MCF 10A (cell line): ENCODE measurements at regions not wholly inside any gene's neighbourhood (a gene's known extent, or its start where the extent isn't known, plus 50 kb on each side); places are given as distances from the start of the nearest gene placed in this dataset.

Source experiments
- BruUV-seq: library from RNA; stranded (reverse); fragments of 400-500 nt; replicated peaks from 2 replicates; lab custom pipeline; 2021; lab: Mats Ljungman, UMichigan
- CTCF ChIA-PET: fragments of 300-600 bp; sonication (Branson Sonifier 250); formaldehyde crosslinking; extraction: SDS; loops from one replicate; lab custom pipeline; 2021; ENCODE audit warnings: antibody characterized with exemption, inconsistent platforms; lab: Yijun Ruan, JAX
- POLR2A ChIA-PET: fragments of 300-600, 350-650 bp; sonication (Branson Sonifier 250); formaldehyde crosslinking; extraction: SDS; loops from one replicate; lab custom pipeline; 2020; ENCODE audit warnings: antibody characterized with exemption, inconsistent platforms; lab: Yijun Ruan, JAX
- DNase-seq: peaks from one replicate; pipeline ENCODE4 v3.0.0-alpha.2; 2018; ENCODE audit not compliant: unreplicated experiment
- H3K27ac Mint-ChIP-seq: one replicate; pipeline ENCODE4 v1.8.0; 2022; ENCODE audit warnings: mild to moderate bottlenecking, low read depth, mixed read lengths; ENCODE audit not compliant: unreplicated experiment
- H3K27me3 Mint-ChIP-seq: one replicate; pipeline ENCODE4 v1.8.0; 2022; ENCODE audit warnings: mixed read lengths; ENCODE audit not compliant: insufficient read depth, unreplicated experiment
- H3K36me3 Mint-ChIP-seq: one replicate; pipeline ENCODE4 v1.8.0; 2022; ENCODE audit warnings: mild to moderate bottlenecking, moderate library complexity, mixed read lengths; ENCODE audit not compliant: insufficient read depth, unreplicated experiment
- H3K4me1 Mint-ChIP-seq: one replicate; pipeline ENCODE4 v1.8.0; 2022; ENCODE audit warnings: mixed read lengths; ENCODE audit not compliant: insufficient read depth, unreplicated experiment
- H3K4me3 Mint-ChIP-seq: one replicate; pipeline ENCODE4 v1.8.0; 2022; ENCODE audit warnings: mild to moderate bottlenecking, moderate library complexity, mixed read lengths; ENCODE audit not compliant: unreplicated experiment
- H3K9me3 Mint-ChIP-seq: one replicate; pipeline ENCODE4 v1.8.0; 2022; ENCODE audit warnings: mixed read lengths; ENCODE audit not compliant: unreplicated experiment
- CTCF ChIP-seq: fragments of 200-600 bp; IDR thresholded peaks from one replicate; pipeline ENCODE4 v1.8.0; 2022; ENCODE audit warnings: antibody characterized with exemption, mild to moderate bottlenecking; ENCODE audit not compliant: unreplicated experiment
- intact Hi-C: fragments of 100-400 bp; cut with micrococcal nuclease; formaldehyde crosslinking; loops from 2 replicates; pipeline ENCODE4 v1.14.1; 2022

GRCh38 chr7:108686494-108686893, 116.8 kb downstream of the DNAJB9 start:
- no TSS peak for BruUV-seq
- no peak for TF ChIP-seq CTCF
- no peak overlapping the region for H3K27ac Mint-ChIP-seq
- H3K4me3 Mint-ChIP-seq = no peak overlapping the region
- ChIA-PET POLR2A (no interaction called here), CTCF (interaction anchor here (0.6 to 0.7 kb wide), 2 partner anchors 30 to 560 kb away, joined by 3 read pairs; no protein-coding TSS in a partner anchor)
- intact Hi-C loops = no loop called here
- H3K4me1 Mint-ChIP-seq = no peaks in the 10 kb centered on the region
- no peaks in the 10 kb centered on the region for H3K9me3 Mint-ChIP-seq
- DNase-seq = no peak
- no peaks in the 10 kb centered on the region for H3K36me3 Mint-ChIP-seq
- H3K27me3 Mint-ChIP-seq = peaks cover 15% of the 10 kb centered on the region

DNA sequence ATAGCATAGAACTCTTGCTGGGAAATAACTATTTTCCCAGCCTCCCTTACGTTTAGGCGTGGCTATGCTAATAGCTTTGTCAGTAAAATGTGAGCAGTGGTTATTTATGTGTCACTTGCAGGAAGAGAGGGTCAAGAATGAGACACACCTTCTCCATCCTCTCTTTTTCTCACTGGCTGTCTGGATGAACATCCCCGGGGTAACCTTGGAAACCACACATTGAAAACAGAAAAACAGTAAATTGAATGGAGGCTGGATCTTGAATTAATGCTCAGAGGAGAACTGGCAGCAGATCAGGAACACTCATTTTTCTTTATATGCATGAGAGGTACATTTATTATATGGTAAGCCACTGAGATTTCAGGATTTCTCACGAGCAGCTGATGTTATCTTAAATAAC, 127.6 kb downstream of the DNAJB9 start:
- no peak for TF ChIP-seq CTCF
- H3K27me3 Mint-ChIP-seq = peaks cover 21% of the 10 kb centered on the region
- H3K4me3 Mint-ChIP-seq = no peak overlapping the region
- no peaks in the 10 kb centered on the region for H3K36me3 Mint-ChIP-seq
- BruUV-seq = no TSS peak
- no peak for DNase-seq
- CTCF ChIA-PET = no interaction called here
- intact Hi-C loops = no loop called here
- POLR2A ChIA-PET = no interaction called here
- no peaks in the 10 kb centered on the region for H3K4me1 Mint-ChIP-seq
- H3K27ac Mint-ChIP-seq = no peak overlapping the region
- no peaks in the 10 kb centered on the region for H3K9me3 Mint-ChIP-seq

- POLR2A ChIA-PET = no interaction called here
Measured at GRCh38 chr7:108711611-108712010, 141.9 kb downstream of the DNAJB9 start.

DNA sequence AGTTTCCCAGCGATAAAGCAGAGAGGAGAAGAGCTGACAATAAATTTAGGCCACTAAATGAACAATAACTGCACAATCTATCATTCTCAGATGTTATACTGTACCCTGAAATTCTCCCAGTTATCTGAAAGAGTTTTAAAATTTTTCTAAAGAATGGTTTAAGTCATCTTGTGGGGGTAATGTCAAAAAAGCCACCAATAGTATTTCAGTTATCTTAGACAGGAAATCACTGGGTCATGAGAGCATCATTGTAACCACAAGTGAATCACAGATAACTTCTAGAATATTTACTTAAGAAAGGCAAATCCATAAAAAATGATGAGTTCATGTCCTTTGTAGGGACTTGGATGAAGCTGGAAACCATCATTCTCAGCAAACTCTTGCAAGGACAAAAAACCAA, 147.1 kb downstream of the DNAJB9 start:
- H3K4me1 Mint-ChIP-seq = no peaks in the 10 kb centered on the region
- no peaks in the 10 kb centered on the region for H3K9me3 Mint-ChIP-seq
- intact Hi-C loops = no loop called here
- H3K4me3 Mint-ChIP-seq = no peak overlapping the region
- no peak overlapping the region for H3K27ac Mint-ChIP-seq
- no peak for TF ChIP-seq CTCF
- H3K36me3 Mint-ChIP-seq = no peaks in the 10 kb centered on the region
- CTCF ChIA-PET = no interaction called here
- BruUV-seq = no TSS peak
- no peak for DNase-seq
- H3K27me3 Mint-ChIP-seq = peaks cover 73% of the 10 kb centered on the region
- POLR2A ChIA-PET = no interaction called here

More at GRCh38 chr7:108711611-108712010, 141.9 kb downstream of the DNAJB9 start:
- Mint-ChIP-seq H3K27me3 (peaks cover 83% of the 10 kb centered on the region), H3K36me3 (no peaks in the 10 kb centered on the region), H3K27ac (no peak overlapping the region), H3K9me3 (no peaks in the 10 kb centered on the region), H3K4me3 (no peak overlapping the region), H3K4me1 (no peaks in the 10 kb centered on the region)
- no peak for TF ChIP-seq CTCF
- intact Hi-C loops = no loop called here
- DNase-seq = no peak
- BruUV-seq = no TSS peak
- CTCF ChIA-PET = no interaction called here
